Keratinocyte (primary cell): ENCODE measurements at regions not wholly inside any gene's neighbourhood (a gene's known extent, or its start where the extent isn't known, plus 50 kb on each side); places are given as distances from the start of the nearest gene placed in this dataset.

ENCODE experiments used
- EZH2 ChIP-seq: IDR thresholded peaks from one replicate; pipeline ENCODE4 v1.6.1; 2012; ENCODE audit warnings: inconsistent platforms, mild to moderate bottlenecking, low read length, moderate library complexity
- TF ChIP-seq, protein P1 (sequence below), 3 experiments: IDR thresholded peaks in 1 of 3; conservative IDR thresholded peaks in 1 of 3; optimal IDR thresholded peaks in 1 of 3; 2 replicates in 2 of 3; 3 replicates in 1 of 3; pipeline versions ENCODE3 to v1.5.1; 2011; ENCODE audit warnings: low read length in 3 of 3, mild to moderate bottlenecking in 3 of 3, moderate library complexity in 2 of 3, control low read depth in 1 of 3, inconsistent platforms in 1 of 3; ENCODE audit not compliant: insufficient read depth in 2 of 3; ENCODE audit errors: extremely low read depth in 1 of 3

DNA sequence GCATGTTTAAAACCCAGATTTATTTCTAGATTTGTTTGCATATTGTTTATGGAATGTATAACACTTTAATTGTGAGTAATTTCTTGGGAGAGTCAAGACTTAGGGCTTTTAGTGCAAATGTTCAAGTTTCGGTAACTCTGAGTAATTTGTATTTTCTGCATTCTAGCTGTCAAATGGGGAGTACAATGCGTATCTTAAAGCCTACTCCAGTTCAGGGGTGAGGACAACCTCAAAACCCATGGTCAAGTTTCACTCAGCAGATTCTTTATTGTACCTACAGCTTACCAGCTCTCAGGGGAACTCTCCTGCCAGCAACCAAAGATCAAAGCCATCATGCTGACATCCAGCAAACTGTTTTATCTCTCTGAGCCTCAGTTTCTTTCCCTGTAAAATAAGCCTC is 458.6 kb upstream of the JARID2 start:
- TF ChIP-seq, protein P1, sequence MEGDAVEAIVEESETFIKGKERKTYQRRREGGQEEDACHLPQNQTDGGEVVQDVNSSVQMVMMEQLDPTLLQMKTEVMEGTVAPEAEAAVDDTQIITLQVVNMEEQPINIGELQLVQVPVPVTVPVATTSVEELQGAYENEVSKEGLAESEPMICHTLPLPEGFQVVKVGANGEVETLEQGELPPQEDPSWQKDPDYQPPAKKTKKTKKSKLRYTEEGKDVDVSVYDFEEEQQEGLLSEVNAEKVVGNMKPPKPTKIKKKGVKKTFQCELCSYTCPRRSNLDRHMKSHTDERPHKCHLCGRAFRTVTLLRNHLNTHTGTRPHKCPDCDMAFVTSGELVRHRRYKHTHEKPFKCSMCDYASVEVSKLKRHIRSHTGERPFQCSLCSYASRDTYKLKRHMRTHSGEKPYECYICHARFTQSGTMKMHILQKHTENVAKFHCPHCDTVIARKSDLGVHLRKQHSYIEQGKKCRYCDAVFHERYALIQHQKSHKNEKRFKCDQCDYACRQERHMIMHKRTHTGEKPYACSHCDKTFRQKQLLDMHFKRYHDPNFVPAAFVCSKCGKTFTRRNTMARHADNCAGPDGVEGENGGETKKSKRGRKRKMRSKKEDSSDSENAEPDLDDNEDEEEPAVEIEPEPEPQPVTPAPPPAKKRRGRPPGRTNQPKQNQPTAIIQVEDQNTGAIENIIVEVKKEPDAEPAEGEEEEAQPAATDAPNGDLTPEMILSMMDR (optimal IDR thresholded peaks at IDR 0.05 in 1 of 3, IDR thresholded peaks at IDR 0.05 in 1 of 3, conservative IDR thresholded peaks at IDR 0.05 in 1 of 3; ENCODE audit: extremely low read depth in 1 of 3, insufficient read depth in 2 of 3, low read length in 3 of 3): no peak
- TF ChIP-seq EZH2: no peak
